ENCODE measurements at regions not wholly inside any gene's neighbourhood (a gene's known extent, or its start where the extent isn't known, plus 50 kb on each side); places are given as distances from the start of the nearest gene placed in this dataset.

DNA sequence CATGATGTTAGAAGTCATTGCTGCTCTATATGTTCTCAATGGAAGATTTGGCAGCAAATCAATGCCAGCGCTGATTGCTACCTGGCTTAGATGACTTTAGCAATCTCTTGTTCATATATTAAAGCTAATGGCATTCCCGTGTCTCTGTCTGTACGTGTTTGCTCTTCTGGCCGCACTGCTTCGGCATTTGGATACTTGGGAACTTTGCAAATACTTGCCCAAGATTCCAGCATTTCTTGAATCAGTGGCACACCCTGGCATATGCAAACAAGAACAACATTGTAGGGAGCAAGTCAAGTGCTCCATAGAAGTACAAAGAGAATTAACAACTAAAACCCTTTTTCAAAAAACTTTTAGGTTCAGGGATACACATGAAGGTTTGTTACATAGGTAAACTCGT is 128.9 kb upstream of the TMEM164 start:
- no peak for TF ChIP-seq POLR2A (IDR thresholded peaks at IDR 0.05; ENCODE audit: low read length)
- no peak for TF ChIP-seq JUN (IDR thresholded peaks at IDR 0.05)
- TF ChIP-seq, protein P1, sequence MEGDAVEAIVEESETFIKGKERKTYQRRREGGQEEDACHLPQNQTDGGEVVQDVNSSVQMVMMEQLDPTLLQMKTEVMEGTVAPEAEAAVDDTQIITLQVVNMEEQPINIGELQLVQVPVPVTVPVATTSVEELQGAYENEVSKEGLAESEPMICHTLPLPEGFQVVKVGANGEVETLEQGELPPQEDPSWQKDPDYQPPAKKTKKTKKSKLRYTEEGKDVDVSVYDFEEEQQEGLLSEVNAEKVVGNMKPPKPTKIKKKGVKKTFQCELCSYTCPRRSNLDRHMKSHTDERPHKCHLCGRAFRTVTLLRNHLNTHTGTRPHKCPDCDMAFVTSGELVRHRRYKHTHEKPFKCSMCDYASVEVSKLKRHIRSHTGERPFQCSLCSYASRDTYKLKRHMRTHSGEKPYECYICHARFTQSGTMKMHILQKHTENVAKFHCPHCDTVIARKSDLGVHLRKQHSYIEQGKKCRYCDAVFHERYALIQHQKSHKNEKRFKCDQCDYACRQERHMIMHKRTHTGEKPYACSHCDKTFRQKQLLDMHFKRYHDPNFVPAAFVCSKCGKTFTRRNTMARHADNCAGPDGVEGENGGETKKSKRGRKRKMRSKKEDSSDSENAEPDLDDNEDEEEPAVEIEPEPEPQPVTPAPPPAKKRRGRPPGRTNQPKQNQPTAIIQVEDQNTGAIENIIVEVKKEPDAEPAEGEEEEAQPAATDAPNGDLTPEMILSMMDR (IDR thresholded peaks at IDR 0.05): no peak
- no peak for TF ChIP-seq RAD21 (conservative IDR thresholded peaks at IDR 0.05 in 1 of 2, IDR thresholded peaks at IDR 0.05 in 1 of 2)
- no peak for TF ChIP-seq CHD2 (IDR thresholded peaks at IDR 0.05; ENCODE audit: low read length, partially characterized antibody)
